ENCODE measurements at regions not wholly inside any gene's neighbourhood (a gene's known extent, or its start where the extent isn't known, plus 50 kb on each side); places are given as distances from the start of the nearest gene placed in this dataset.

GRCh38 chr4:115325836-115326235, 212.4 kb upstream of the NDST4 start:
- Histone ChIP-seq H3K27me3 (no peaks in the 10 kb centered on the region), H3K36me3 (replicated peaks; ENCODE audit: insufficient read depth, low read depth) (no peaks in the 10 kb centered on the region), H3K4me2 (no peak overlapping the region), H3K27ac (no peak overlapping the region), H3K4me1 (ENCODE audit: insufficient read depth) (no peaks in the 10 kb centered on the region), H3K9me3 (ENCODE audit: low read depth) (no peaks in the 10 kb centered on the region), H3K4me3 (no peak overlapping the region), H4K20me1 (ENCODE audit: insufficient read depth, poor library complexity, severe bottlenecking) (no peaks in the 10 kb centered on the region), H2AFZ (no peak overlapping the region), H3K9me2 (replicated peaks; ENCODE audit: insufficient read depth) (no peaks in the 10 kb centered on the region), H3K79me2 (no peaks in the 10 kb centered on the region)
- no peak for DNase-seq (ENCODE audit: low spot score)
- TF ChIP-seq EZH2 (IDR thresholded peaks at IDR 0.05; ENCODE audit: borderline replicate concordance) (no peak), EZH2phosphoT487 (IDR thresholded peaks at IDR 0.05; ENCODE audit: low read depth, severe bottlenecking, unreplicated experiment) (no peak), CTCF (IDR thresholded peaks at IDR 0.05; ENCODE audit: poor library complexity) (no peak)
- WGBS (ENCODE audit: low lambda C conversion rate, missing lambda C conversion rate), result 60% methylated on average over 2 of the region's 2 CpGs

- 77% methylated on average over 4 of the region's 4 CpGs for WGBS (ENCODE audit: low lambda C conversion rate, missing lambda C conversion rate)
- H3K4me2 ChIP-seq, result no peak overlapping the region
- no peaks in the 10 kb centered on the region for H3K9me2 ChIP-seq (replicated peaks; ENCODE audit: insufficient read depth)
- no peaks in the 10 kb centered on the region for H3K27me3 ChIP-seq
- H3K36me3 ChIP-seq (replicated peaks; ENCODE audit: insufficient read depth, low read depth), result no peaks in the 10 kb centered on the region
- no peak overlapping the region for H2AFZ ChIP-seq
- H3K79me2 ChIP-seq, result no peaks in the 10 kb centered on the region
- no peak overlapping the region for H3K4me3 ChIP-seq
- H3K27ac ChIP-seq, result no peak overlapping the region
- no peaks in the 10 kb centered on the region for H4K20me1 ChIP-seq (ENCODE audit: insufficient read depth, poor library complexity, severe bottlenecking)
- no peaks in the 10 kb centered on the region for H3K9me3 ChIP-seq (ENCODE audit: low read depth)
- no peaks in the 10 kb centered on the region for H3K4me1 ChIP-seq (ENCODE audit: insufficient read depth)
- TF ChIP-seq CTCF (IDR thresholded peaks at IDR 0.05; ENCODE audit: poor library complexity), result no peak
- TF ChIP-seq EZH2phosphoT487 (IDR thresholded peaks at IDR 0.05; ENCODE audit: low read depth, severe bottlenecking, unreplicated experiment), result no peak
- peak; percentile 4 for DNase-seq (ENCODE audit: low spot score)
Observed at GRCh38 chr4:115323106-115323707, 209.8 kb upstream of the NDST4 start.

- Histone ChIP-seq H3K36me3 (replicated peaks; ENCODE audit: insufficient read depth, low read depth) (no peaks in the 10 kb centered on the region), H4K20me1 (ENCODE audit: insufficient read depth, poor library complexity, severe bottlenecking) (no peaks in the 10 kb centered on the region), H3K9me3 (ENCODE audit: low read depth) (no peaks in the 10 kb centered on the region), H3K9me2 (replicated peaks; ENCODE audit: insufficient read depth) (no peaks in the 10 kb centered on the region), H3K4me2 (no peak overlapping the region), H3K4me1 (ENCODE audit: insufficient read depth) (no peaks in the 10 kb centered on the region), H3K27me3 (no peaks in the 10 kb centered on the region), H3K4me3 (no peak overlapping the region), H3K79me2 (no peaks in the 10 kb centered on the region), H3K27ac (no peak overlapping the region), H2AFZ (no peak overlapping the region)
- TF ChIP-seq EZH2phosphoT487 (IDR thresholded peaks at IDR 0.05; ENCODE audit: low read depth, severe bottlenecking, unreplicated experiment) (no peak), EZH2 (IDR thresholded peaks at IDR 0.05; ENCODE audit: borderline replicate concordance) (no peak), CTCF (IDR thresholded peaks at IDR 0.05; ENCODE audit: poor library complexity) (no peak)
- 94% methylated on average over 4 of the region's 4 CpGs for WGBS (ENCODE audit: low lambda C conversion rate, missing lambda C conversion rate)
- DNase-seq (ENCODE audit: low spot score), result no peak
Observed at GRCh38 chr4:115315182-115315581, 201.8 kb upstream of the NDST4 start.

GRCh38 chr4:115310641-115311040, 197.2 kb upstream of the NDST4 start:
- Histone ChIP-seq H3K4me2 (no peak overlapping the region), H4K20me1 (ENCODE audit: insufficient read depth, poor library complexity, severe bottlenecking) (no peaks in the 10 kb centered on the region), H3K27ac (no peak overlapping the region), H3K79me2 (no peaks in the 10 kb centered on the region), H3K9me3 (ENCODE audit: low read depth) (no peaks in the 10 kb centered on the region), H3K4me3 (no peak overlapping the region), H3K36me3 (replicated peaks; ENCODE audit: insufficient read depth, low read depth) (no peaks in the 10 kb centered on the region), H3K9me2 (replicated peaks; ENCODE audit: insufficient read depth) (no peaks in the 10 kb centered on the region), H3K4me1 (ENCODE audit: insufficient read depth) (no peaks in the 10 kb centered on the region), H3K27me3 (no peaks in the 10 kb centered on the region), H2AFZ (no peak overlapping the region)
- DNase-seq (ENCODE audit: low spot score), result no peak
- TF ChIP-seq EZH2 (IDR thresholded peaks at IDR 0.05; ENCODE audit: borderline replicate concordance), result no peak
- no peak for TF ChIP-seq EZH2phosphoT487 (IDR thresholded peaks at IDR 0.05; ENCODE audit: low read depth, severe bottlenecking, unreplicated experiment)
- TF ChIP-seq CTCF (IDR thresholded peaks at IDR 0.05; ENCODE audit: poor library complexity), result no peak
- 90% methylated on average over 2 of the region's 2 CpGs for WGBS (ENCODE audit: low lambda C conversion rate, missing lambda C conversion rate)

All from hepatocyte (in vitro differentiated cells).